HepG2 (cell line): ENCODE measurements at regions not wholly inside any gene's neighbourhood (a gene's known extent, or its start where the extent isn't known, plus 50 kb on each side); places are given as distances from the start of the nearest gene placed in this dataset.

Source experiments
- ATAC-seq: fragments of 200-7000 bp; cut with Tn5 transposase; 3 replicates; pipeline ENCODE4 v1.9.1; 2020; ENCODE audit warnings: mild to moderate bottlenecking, moderate library complexity
- BruUV-seq: library from RNA; stranded (reverse); fragments of 400-500 nt; replicated peaks from 2 replicates; lab custom pipeline; 2021; lab: Mats Ljungman, UMichigan
- CTCF ChIA-PET: fragments of 300-600 bp; formaldehyde crosslinking; extraction: SDS; loops from one replicate; lab custom pipeline; 2021; ENCODE audit warnings: low total read pairs, inconsistent platforms, low intra/inter-chr PET ratio; lab: Yijun Ruan, JAX
- POLR2A ChIA-PET: fragments of 350-600 bp; sonication (Branson Sonifier 250); formaldehyde crosslinking; loops from one replicate; lab custom pipeline; 2020; ENCODE audit warnings: antibody characterized with exemption, inconsistent platforms; lab: Yijun Ruan, JAX
- DNase-seq: peaks from one replicate; pipeline ENCODE4 v3.0.0-alpha.2; 2015; ENCODE audit warnings: low spot score
- FAIRE-seq: peaks from 3 replicates; lab custom pipeline; 2011; peaks lifted over from hg19 to GRCh38; lab: Jason Lieb, UNC
- H2AFZ ChIP-seq: one replicate; pipeline ENCODE4 v1.6.1; 2011; ENCODE audit warnings: low read length, inconsistent platforms
- H3K27ac ChIP-seq: fragments of 300-600 bp; 3 replicates; pipeline ENCODE4 v1.8.0; 2011; ENCODE audit warnings: mixed run types, mild to moderate bottlenecking, mixed read lengths, low read length, inconsistent platforms; ENCODE audit not compliant: insufficient read depth; ENCODE audit errors: extremely low read length
- H3K27me3 ChIP-seq, 2 experiments: fragments of 200-600 bp in 1 of 2; 2 replicates in 1 of 2; 3 replicates in 1 of 2; pipeline versions ENCODE4 v1.6.0 to v1.8.0; 2011; ENCODE audit warnings: low read length in 2 of 2, mild to moderate bottlenecking in 2 of 2, moderate library complexity in 2 of 2, inconsistent platforms in 1 of 2; ENCODE audit not compliant: insufficient read depth in 2 of 2, control insufficient read depth in 1 of 2
- H3K36me3 ChIP-seq, 2 experiments: fragments of 200-600 bp in 1 of 2; replicated peaks in 1 of 2; 2 replicates in 1 of 2; 3 replicates in 1 of 2; pipeline versions ENCODE4 v1.5.1 to v1.8.0; 2011; ENCODE audit warnings: low read length in 2 of 2, inconsistent platforms in 1 of 2; ENCODE audit not compliant: insufficient read depth in 2 of 2, control insufficient read depth in 1 of 2
- H3K4me1 ChIP-seq: 2 replicates; pipeline ENCODE4 v1.5.1; 2012; ENCODE audit warnings: low read length, inconsistent platforms; ENCODE audit not compliant: insufficient read depth
- H3K4me2 ChIP-seq: 2 replicates; pipeline ENCODE4 v1.6.0; 2011; ENCODE audit warnings: low read depth, low read length, inconsistent platforms
- H3K4me3 ChIP-seq, 3 experiments: fragments of 200-600 bp in 1 of 3; sonication (generic), shearing (Covaris generic) in 1 of 3; replicated peaks in 1 of 3; 2 replicates each; pipeline ENCODE4 v1.5.1; 2011 to 2016; ENCODE audit warnings: low read length in 3 of 3, inconsistent platforms in 2 of 3, low read depth in 2 of 3, mild to moderate bottlenecking in 2 of 3, control low read depth in 1 of 3, mixed read lengths in 1 of 3; ENCODE audit not compliant: insufficient read depth in 1 of 3
- H3K79me2 ChIP-seq: one replicate; pipeline ENCODE4 v1.6.1; 2011; ENCODE audit warnings: low read length, inconsistent platforms; ENCODE audit not compliant: insufficient read depth
- H3K9ac ChIP-seq: 2 replicates; pipeline ENCODE4 v1.6.0; 2011; ENCODE audit warnings: mild to moderate bottlenecking, low read depth, low read length, inconsistent platforms; ENCODE audit not compliant: insufficient read depth
- H3K9me3 ChIP-seq: 2 replicates; pipeline ENCODE4 v1.5.1; 2012; ENCODE audit warnings: mild to moderate bottlenecking, low read length
- H4K20me1 ChIP-seq: 2 replicates; pipeline ENCODE4 v1.6.0; 2011; ENCODE audit warnings: inconsistent platforms, mild to moderate bottlenecking, low read length, moderate library complexity; ENCODE audit not compliant: insufficient read depth
- HNRNPH1 ChIP-seq: fragments of 200-400 bp; formaldehyde crosslinking; optimal IDR thresholded peaks from 2 replicates; pipeline ENCODE3; 2017; ENCODE audit warnings: mild to moderate bottlenecking, low read depth, low read length
- HOXA9 ChIP-seq: sonication (generic); formaldehyde crosslinking; IDR thresholded peaks from 2 replicates; pipeline ENCODE4 v1.8.1; 2022; ENCODE audit warnings: missing genetic modification reagents, mild to moderate bottlenecking, moderate library complexity, borderline replicate concordance
- LCORL ChIP-seq, 2 experiments: fragments of 450-650 bp in 1 of 2; sonication (generic) in 1 of 2; formaldehyde crosslinking in 1 of 2; IDR thresholded peaks; 2 replicates each; pipeline versions ENCODE4 v1.5.0 to v1.6.1; 2017 to 2020; ENCODE audit warnings: antibody characterized with exemption in 1 of 2, missing genetic modification reagents in 1 of 2
- MXI1 ChIP-seq: IDR thresholded peaks from 3 replicates; pipeline ENCODE4 v1.6.1; 2012; ENCODE audit warnings: low read depth, low read length, inconsistent platforms, borderline replicate concordance
- NFRKB ChIP-seq: fragments of 450-650 bp; IDR thresholded peaks from 2 replicates; pipeline ENCODE4 v1.6.1; 2017
- PAF1 ChIP-seq: IDR thresholded peaks from 2 replicates; pipeline ENCODE4 v1.6.1; 2016; ENCODE audit warnings: missing genetic modification reagents, missing compliant biosample characterization
- RAD51 ChIP-seq: fragments of 450-650 bp; IDR thresholded peaks from 2 replicates; pipeline ENCODE4 v1.6.1; 2016; ENCODE audit warnings: borderline replicate concordance
- REPIN1 ChIP-seq: sonication (generic); formaldehyde crosslinking; IDR thresholded peaks from 2 replicates; pipeline ENCODE4 v1.8.0; 2022; ENCODE audit warnings: missing genetic modification reagents, low read depth, mild to moderate bottlenecking, borderline replicate concordance
- RXRA ChIP-seq: sonication (generic); formaldehyde crosslinking; IDR thresholded peaks from 2 replicates; pipeline ENCODE4 v1.5.1; 2020; ENCODE audit warnings: missing genetic modification reagents
- TAF15 ChIP-seq: fragments of 200-400 bp; formaldehyde crosslinking; IDR thresholded peaks from one replicate; pipeline ENCODE4 v1.6.1; 2018; ENCODE audit warnings: mild to moderate bottlenecking, low read depth, low read length; ENCODE audit not compliant: poor library complexity, severe bottlenecking
- ZNF10 ChIP-seq: sonication (generic); formaldehyde crosslinking; IDR thresholded peaks from 2 replicates; pipeline ENCODE4 v1.4.0; 2020; ENCODE audit warnings: mild to moderate bottlenecking, low read depth, missing genetic modification reagents, borderline replicate concordance
- ZNF143 ChIP-seq: sonication (generic); formaldehyde crosslinking; IDR thresholded peaks from 2 replicates; pipeline ENCODE4 v1.4.0; 2020; ENCODE audit warnings: missing genetic modification reagents
- ZNF326 ChIP-seq: sonication (generic); formaldehyde crosslinking; IDR thresholded peaks from 2 replicates; pipeline ENCODE4 v1.4.0; 2020; ENCODE audit warnings: missing genetic modification reagents, borderline replicate concordance
- ZNF652 ChIP-seq: IDR thresholded peaks from 2 replicates; pipeline ENCODE4 v1.6.1; 2016; ENCODE audit warnings: low read depth, borderline replicate concordance
- ZNF773 ChIP-seq: sonication (generic); formaldehyde crosslinking; IDR thresholded peaks from 2 replicates; pipeline ENCODE4 v1.4.0; 2020; ENCODE audit warnings: missing genetic modification reagents, borderline replicate concordance
- in situ Hi-C: cut with HindIII; loops from 2 replicates; pipeline ENCODE4 v1.10.0; 2017; ENCODE audit warnings: low pct_unique_long_range_greater_than_20kb; ENCODE audit not compliant: extremely low pct_ligation_motif_present
- intact Hi-C: fragments of 100-400 bp; cut with micrococcal nuclease; formaldehyde crosslinking; loops from one replicate; pipeline ENCODE4 v1.10.0; 2022; ENCODE audit not compliant: unreplicated experiment
- TF ChIP-seq, protein P1 (sequence below): sonication (generic); formaldehyde crosslinking; IDR thresholded peaks from 2 replicates; pipeline ENCODE4 v1.4.0; 2020; ENCODE audit warnings: missing genetic modification reagents, mild to moderate bottlenecking, borderline replicate concordance
- TF ChIP-seq, protein P2 (sequence below): sonication (generic); formaldehyde crosslinking; IDR thresholded peaks from 2 replicates; pipeline ENCODE4 v1.5.0; 2020; ENCODE audit warnings: mild to moderate bottlenecking, missing genetic modification reagents
- TF ChIP-seq, protein P3 (sequence below): sonication (generic); formaldehyde crosslinking; IDR thresholded peaks from 2 replicates; pipeline ENCODE4 v1.4.0; 2020; ENCODE audit warnings: mild to moderate bottlenecking, missing genetic modification reagents

DNA sequence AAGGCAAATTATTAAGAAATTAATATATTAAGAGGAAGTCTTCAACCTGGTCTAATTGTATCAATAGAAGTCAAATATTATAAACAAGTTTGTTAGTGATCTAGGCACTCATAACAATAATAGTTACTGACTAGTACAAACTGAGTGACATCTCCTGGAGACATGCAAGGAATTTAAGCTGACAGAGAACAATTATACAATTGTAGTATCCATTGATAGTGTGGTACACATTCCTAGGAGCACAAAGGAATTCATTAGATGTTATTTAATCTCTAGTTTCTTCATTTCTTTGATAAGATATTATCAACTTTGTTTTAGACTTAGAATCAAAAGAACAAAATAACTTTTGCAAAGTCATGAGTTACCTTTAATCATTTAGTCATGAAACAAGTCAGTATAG, 1048.6 kb downstream of the PCDH7 start:
- intact Hi-C loops (no loop called here), in situ Hi-C loops (no loop called here)
- no peak for FAIRE-seq
- Histone ChIP-seq H3K27me3 (no peaks in the 10 kb centered on the region), H3K4me1 (no peaks in the 10 kb centered on the region), H3K79me2 (no peaks in the 10 kb centered on the region), H3K9ac (no peak overlapping the region), H2AFZ (no peak overlapping the region), H3K27ac (no peak overlapping the region), H4K20me1 (no peaks in the 10 kb centered on the region), H3K9me3 (no peaks in the 10 kb centered on the region), H3K4me2 (no peak overlapping the region), H3K4me3 (no peak overlapping the region), H3K36me3 (no peaks in the 10 kb centered on the region)
- CTCF ChIA-PET: no interaction called here
- ATAC-seq: no peak
- BruUV-seq: no TSS peak
- TF ChIP-seq ZNF10 (CRISPR knock-in tag) (no peak), ZNF773 (no peak), MXI1 (no peak), ZNF143 (CRISPR knock-in tag) (no peak), RXRA (CRISPR knock-in tag) (no peak), TAF15 (no peak), LCORL (IDR thresholded peaks at IDR 0.05) (no peak), LCORL (CRISPR knock-in tag; IDR thresholded peaks at IDR 0.05) (no peak), RAD51 (no peak), HNRNPH1 (no peak), REPIN1 (CRISPR knock-in tag) (no peak), ZNF652 (CRISPR knock-in tag) (no peak), PAF1 (CRISPR knock-in tag) (no peak), NFRKB (no peak), ZNF326 (CRISPR knock-in tag) (no peak), HOXA9 (no peak)
- TF ChIP-seq, protein P1, sequence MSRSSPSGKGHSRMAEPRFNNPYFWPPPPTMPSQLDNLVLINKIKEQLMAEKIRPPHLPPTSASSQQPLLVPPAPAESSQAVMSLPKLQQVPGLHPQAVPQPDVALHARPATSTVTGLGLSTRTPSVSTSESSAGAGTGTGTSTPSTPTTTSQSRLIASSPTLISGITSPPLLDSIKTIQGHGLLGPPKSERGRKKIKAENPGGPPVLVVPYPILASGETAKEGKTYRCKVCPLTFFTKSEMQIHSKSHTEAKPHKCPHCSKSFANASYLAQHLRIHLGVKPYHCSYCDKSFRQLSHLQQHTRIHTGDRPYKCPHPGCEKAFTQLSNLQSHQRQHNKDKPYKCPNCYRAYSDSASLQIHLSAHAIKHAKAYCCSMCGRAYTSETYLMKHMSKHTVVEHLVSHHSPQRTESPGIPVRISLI: no peak
- TF ChIP-seq, protein P2, sequence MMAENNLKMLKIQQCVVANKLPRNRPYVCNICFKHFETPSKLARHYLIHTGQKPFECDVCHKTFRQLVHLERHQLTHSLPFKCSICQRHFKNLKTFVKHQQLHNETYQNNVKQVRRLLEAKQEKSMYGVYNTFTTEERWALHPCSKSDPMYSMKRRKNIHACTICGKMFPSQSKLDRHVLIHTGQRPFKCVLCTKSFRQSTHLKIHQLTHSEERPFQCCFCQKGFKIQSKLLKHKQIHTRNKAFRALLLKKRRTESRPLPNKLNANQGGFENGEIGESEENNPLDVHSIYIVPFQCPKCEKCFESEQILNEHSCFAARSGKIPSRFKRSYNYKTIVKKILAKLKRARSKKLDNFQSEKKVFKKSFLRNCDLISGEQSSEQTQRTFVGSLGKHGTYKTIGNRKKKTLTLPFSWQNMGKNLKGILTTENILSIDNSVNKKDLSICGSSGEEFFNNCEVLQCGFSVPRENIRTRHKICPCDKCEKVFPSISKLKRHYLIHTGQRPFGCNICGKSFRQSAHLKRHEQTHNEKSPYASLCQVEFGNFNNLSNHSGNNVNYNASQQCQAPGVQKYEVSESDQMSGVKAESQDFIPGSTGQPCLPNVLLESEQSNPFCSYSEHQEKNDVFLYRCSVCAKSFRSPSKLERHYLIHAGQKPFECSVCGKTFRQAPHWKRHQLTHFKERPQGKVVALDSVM (CRISPR knock-in tag): no peak
- TF ChIP-seq, protein P3, sequence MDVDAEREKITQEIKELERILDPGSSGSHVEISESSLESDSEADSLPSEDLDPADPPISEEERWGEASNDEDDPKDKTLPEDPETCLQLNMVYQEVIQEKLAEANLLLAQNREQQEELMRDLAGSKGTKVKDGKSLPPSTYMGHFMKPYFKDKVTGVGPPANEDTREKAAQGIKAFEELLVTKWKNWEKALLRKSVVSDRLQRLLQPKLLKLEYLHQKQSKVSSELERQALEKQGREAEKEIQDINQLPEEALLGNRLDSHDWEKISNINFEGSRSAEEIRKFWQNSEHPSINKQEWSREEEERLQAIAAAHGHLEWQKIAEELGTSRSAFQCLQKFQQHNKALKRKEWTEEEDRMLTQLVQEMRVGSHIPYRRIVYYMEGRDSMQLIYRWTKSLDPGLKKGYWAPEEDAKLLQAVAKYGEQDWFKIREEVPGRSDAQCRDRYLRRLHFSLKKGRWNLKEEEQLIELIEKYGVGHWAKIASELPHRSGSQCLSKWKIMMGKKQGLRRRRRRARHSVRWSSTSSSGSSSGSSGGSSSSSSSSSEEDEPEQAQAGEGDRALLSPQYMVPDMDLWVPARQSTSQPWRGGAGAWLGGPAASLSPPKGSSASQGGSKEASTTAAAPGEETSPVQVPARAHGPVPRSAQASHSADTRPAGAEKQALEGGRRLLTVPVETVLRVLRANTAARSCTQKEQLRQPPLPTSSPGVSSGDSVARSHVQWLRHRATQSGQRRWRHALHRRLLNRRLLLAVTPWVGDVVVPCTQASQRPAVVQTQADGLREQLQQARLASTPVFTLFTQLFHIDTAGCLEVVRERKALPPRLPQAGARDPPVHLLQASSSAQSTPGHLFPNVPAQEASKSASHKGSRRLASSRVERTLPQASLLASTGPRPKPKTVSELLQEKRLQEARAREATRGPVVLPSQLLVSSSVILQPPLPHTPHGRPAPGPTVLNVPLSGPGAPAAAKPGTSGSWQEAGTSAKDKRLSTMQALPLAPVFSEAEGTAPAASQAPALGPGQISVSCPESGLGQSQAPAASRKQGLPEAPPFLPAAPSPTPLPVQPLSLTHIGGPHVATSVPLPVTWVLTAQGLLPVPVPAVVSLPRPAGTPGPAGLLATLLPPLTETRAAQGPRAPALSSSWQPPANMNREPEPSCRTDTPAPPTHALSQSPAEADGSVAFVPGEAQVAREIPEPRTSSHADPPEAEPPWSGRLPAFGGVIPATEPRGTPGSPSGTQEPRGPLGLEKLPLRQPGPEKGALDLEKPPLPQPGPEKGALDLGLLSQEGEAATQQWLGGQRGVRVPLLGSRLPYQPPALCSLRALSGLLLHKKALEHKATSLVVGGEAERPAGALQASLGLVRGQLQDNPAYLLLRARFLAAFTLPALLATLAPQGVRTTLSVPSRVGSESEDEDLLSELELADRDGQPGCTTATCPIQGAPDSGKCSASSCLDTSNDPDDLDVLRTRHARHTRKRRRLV: no peak
- POLR2A ChIA-PET: no interaction called here
- no peak for DNase-seq
